ENCODE measurements at regions not wholly inside any gene's neighbourhood (a gene's known extent, or its start where the extent isn't known, plus 50 kb on each side); places are given as distances from the start of the nearest gene placed in this dataset.

- Histone ChIP-seq H3K4me3 (no peak overlapping the region), H3K27ac (no peak overlapping the region)
Observed at GRCh38 chrX:1933964-1934363, 319.1 kb downstream of the ASMT start.

DNA sequence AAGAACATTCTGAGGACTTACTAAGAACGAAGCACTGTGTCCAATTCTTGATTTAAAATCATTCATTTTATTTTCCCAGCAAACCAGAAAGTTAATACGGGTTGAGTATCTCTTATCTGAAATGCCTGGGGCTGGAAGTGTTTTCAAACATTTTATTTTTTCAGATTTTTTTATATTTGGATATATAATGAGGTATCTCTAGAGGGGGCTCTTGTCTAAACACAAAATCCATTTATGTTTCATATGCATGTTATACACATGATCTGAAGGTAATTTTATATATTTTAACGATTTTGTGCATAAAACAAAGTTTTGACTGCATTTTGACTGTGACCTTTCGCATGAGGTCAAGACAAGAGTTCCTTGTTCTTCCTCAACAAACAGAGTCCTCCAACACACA lies 320.9 kb downstream of the ASMT start:
- H3K4me3 ChIP-seq = no peak overlapping the region
- no peak overlapping the region for H3K27ac ChIP-seq

DNA sequence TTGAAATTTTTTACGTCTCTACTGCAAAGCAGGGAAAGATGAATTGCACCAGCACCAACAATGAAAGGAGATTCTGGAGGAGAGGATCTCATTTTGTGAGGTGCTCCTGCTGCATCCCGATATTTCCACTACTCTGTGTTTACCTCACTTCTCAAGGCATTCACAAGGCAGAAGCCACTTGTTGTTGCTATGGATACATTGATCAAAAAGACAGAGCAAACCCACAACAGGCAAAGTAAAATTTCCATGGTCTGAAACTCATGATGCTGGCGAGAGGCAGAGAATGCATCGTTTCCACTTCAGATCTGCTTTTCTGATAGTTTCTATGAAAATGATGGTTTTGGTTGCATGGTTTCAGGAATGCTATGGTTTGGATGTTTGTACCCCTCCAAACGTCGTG lies 323.3 kb downstream of the ASMT start:
- Histone ChIP-seq H3K27ac (no peak overlapping the region), H3K4me3 (no peak overlapping the region)

DNA sequence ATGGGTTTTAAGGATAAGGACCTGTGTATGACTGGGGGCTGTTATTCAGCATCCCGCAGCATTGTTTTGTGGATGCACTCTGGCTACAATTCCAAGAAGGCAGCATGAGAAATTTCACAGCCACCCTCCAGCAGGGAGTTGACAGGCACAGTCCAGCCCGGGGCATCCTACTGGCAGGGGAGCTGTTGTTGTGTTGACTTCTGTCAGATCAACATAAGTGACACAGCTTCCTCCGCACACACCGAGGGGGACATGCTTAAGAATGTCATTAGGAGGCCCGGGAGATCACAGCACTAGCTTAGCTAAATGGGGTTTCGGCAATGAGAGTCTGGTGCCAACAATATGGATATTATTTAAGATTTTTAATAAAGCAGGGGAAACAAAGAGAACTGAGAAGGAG lies 326.5 kb downstream of the ASMT start:
- Histone ChIP-seq H3K4me3 (no peak overlapping the region), H3K27ac (no peak overlapping the region)

DNA sequence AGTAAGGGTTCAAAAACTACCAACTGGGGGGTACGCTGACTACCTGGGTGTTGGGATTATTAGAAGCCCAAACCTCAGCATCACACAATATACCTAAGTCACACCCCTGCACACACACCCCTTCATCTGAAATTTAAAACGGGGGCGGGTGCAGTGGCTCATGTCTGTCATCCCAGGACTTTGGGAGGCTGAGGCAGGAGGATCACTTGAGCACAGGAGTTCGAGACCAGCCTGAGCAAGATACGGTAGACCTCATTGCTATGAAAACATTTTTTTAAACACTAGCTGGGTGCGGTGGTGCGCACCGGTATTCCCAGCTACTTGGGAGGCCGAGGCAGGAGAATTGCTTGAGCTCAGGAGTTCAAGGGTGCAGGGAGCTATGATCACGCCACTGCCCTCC lies 331.0 kb downstream of the ASMT start:
- no peak overlapping the region for H3K4me3 ChIP-seq
- no peak overlapping the region for H3K27ac ChIP-seq

GRCh38 chrX:1946974-1947373 lies 332.1 kb downstream of the ASMT start:
- no peak overlapping the region for H3K4me3 ChIP-seq
- no peak overlapping the region for H3K27ac ChIP-seq

All from skin epidermis (tissue), 12 donors.